Psoas muscle (tissue), 7 donors: ENCODE measurements at regions not wholly inside any gene's neighbourhood (a gene's known extent, or its start where the extent isn't known, plus 50 kb on each side); places are given as distances from the start of the nearest gene placed in this dataset.

Experiments
- ATAC-seq, 4 donors: fragments of 200-7000 bp; cut with Tn5 transposase; one replicate each; pipeline ENCODE4 v1.9.1; 2020; ENCODE audit warnings: moderate library complexity in 3 of 4, mild to moderate bottlenecking in 2 of 4
- DNase-seq, 2 donors: peaks; one replicate each; pipeline ENCODE4 v3.0.0-alpha.2; 2020
- H3K27ac ChIP-seq: fragments of 200-600 bp; one replicate; pipeline ENCODE4 v1.8.0; 2022
- H3K27me3 ChIP-seq, 3 donors: fragments of 200-600 bp in 1 of 3; one replicate each; pipeline versions ENCODE4 v1.6.1 to v1.8.0; 2013 to 2022; ENCODE audit warnings: low read length in 2 of 3, mild to moderate bottlenecking in 2 of 3, moderate library complexity in 1 of 3; ENCODE audit not compliant: insufficient read depth in 3 of 3
- H3K36me3 ChIP-seq, 2 donors: fragments of 200-600 bp in 1 of 2; one replicate each; pipeline versions ENCODE4 v1.6.1 to v1.8.0; 2013 to 2022; ENCODE audit warnings: low read depth in 1 of 2, mild to moderate bottlenecking in 1 of 2, moderate library complexity in 1 of 2; ENCODE audit not compliant: insufficient read depth in 1 of 2
- H3K4me1 ChIP-seq: fragments of 200-600 bp; one replicate; pipeline ENCODE4 v1.8.0; 2022
- H3K4me3 ChIP-seq: fragments of 200-600 bp; one replicate; pipeline ENCODE4 v1.8.0; 2022; ENCODE audit warnings: mild to moderate bottlenecking
- H3K9me3 ChIP-seq: fragments of 200-600 bp; one replicate; pipeline ENCODE4 v1.8.0; 2022
- WGBS, 3 donors: extraction: QIAGEN DNeasy Blood & Tissue Kit; methylation state at CpG; one replicate each; pipeline versions ENCODE4 v1.1.6 to v1.1.7; 2013; 5-methylcytosine and 5-hydroxymethylcytosine counted together
- intact Hi-C, 2 donors: fragments of 100-400 bp; cut with DNase I; formaldehyde crosslinking; loops; one replicate each; pipeline versions ENCODE4 v1.11.0 to v1.14.2; 2022
- TF ChIP-seq, protein P1 (sequence below): fragments of 200-600 bp; IDR thresholded peaks from one replicate; pipeline ENCODE4 v1.8.0; 2022; ENCODE audit warnings: antibody characterized with exemption
- donor health status: healthy with polysubstance abuse.
- donor health status: DM: no; HTN: no; CAD: no; lungs with moderate emphysema.
- donor health status: Bipolar disorder and iron deficiency.
- donor health status: healthy.
- donor health status: DM: yes; HTN: yes; CAD: no.
- donor health status: DM: no; HTN: no; CAD: no.
- donor health status: DM: yes; HTN: yes; CAD: no.

- H3K9me3 ChIP-seq, result no peaks in the 10 kb centered on the region
- no peak overlapping the region for H3K27ac ChIP-seq
- H3K36me3 ChIP-seq, result no peaks in the 10 kb centered on the region
- ATAC-seq (peak in 1 of 4 donors; percentile 36), DNase-seq (no peak)
- H3K4me3 ChIP-seq, result no peak overlapping the region
- WGBS, 3 donors, result 47 to 79% (median 55%) methylated on average over 2 of the region's 2 CpGs
- no peaks in the 10 kb centered on the region for H3K4me1 ChIP-seq
- peaks cover 0 to 3% (median 0%) of the 10 kb centered on the region in 3 donors for H3K27me3 ChIP-seq
- TF ChIP-seq, protein P1, sequence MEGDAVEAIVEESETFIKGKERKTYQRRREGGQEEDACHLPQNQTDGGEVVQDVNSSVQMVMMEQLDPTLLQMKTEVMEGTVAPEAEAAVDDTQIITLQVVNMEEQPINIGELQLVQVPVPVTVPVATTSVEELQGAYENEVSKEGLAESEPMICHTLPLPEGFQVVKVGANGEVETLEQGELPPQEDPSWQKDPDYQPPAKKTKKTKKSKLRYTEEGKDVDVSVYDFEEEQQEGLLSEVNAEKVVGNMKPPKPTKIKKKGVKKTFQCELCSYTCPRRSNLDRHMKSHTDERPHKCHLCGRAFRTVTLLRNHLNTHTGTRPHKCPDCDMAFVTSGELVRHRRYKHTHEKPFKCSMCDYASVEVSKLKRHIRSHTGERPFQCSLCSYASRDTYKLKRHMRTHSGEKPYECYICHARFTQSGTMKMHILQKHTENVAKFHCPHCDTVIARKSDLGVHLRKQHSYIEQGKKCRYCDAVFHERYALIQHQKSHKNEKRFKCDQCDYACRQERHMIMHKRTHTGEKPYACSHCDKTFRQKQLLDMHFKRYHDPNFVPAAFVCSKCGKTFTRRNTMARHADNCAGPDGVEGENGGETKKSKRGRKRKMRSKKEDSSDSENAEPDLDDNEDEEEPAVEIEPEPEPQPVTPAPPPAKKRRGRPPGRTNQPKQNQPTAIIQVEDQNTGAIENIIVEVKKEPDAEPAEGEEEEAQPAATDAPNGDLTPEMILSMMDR, result no peak
- intact Hi-C loops, result no loop called here
Measured at GRCh38 chr2:67828066-67828465, 234.7 kb downstream of the C1D start.

GRCh38 chr2:67829470-67829869 lies 233.3 kb downstream of the C1D start:
- no peaks in the 10 kb centered on the region for H3K4me1 ChIP-seq

DNA sequence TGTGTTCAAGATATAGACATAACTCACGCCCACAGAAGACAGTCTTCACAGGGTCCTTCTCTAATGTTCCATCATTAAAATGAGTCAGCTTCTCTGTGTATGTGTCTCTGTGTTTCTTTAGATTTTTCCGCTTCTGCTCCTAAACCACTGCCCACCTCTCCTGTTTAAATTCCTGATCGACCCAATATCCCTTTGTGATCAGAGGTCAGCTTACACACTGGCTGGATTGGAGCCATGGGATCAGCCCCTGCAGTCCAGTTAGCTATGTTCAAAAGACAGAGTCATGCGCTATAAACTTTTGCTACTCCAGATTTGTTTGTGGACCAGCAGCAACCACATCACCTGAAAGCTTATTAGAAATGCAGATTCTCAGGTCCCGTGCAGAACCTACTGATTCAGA lies 229.2 kb downstream of the C1D start:
- ATAC-seq (no peak), DNase-seq (no peak)
- H3K4me3 ChIP-seq, result no peak overlapping the region
- H3K27me3 ChIP-seq, result no peaks in the 10 kb centered on the region
- intact Hi-C loops, result loop anchor here in 1 of 2 donors (10.0 kb wide), 1 partner anchor 159 kb away; no protein-coding TSS in a partner anchor
- H3K4me1 ChIP-seq, result no peaks in the 10 kb centered on the region
- no peaks in the 10 kb centered on the region for H3K36me3 ChIP-seq
- no peaks in the 10 kb centered on the region for H3K9me3 ChIP-seq
- WGBS, 3 donors, result 86 to 89% (median 87%) methylated on average over 5 of the region's 5 CpGs
- TF ChIP-seq, protein P1, result no peak
- no peak overlapping the region for H3K27ac ChIP-seq

More at GRCh38 chr2:67829470-67829869, 233.3 kb downstream of the C1D start:
- Histone ChIP-seq H3K36me3 (no peaks in the 10 kb centered on the region), H3K27ac (no peak overlapping the region), H3K27me3 (no peaks in the 10 kb centered on the region), H3K4me3 (no peak overlapping the region), H3K9me3 (no peaks in the 10 kb centered on the region)
- DNase-seq (no peak), ATAC-seq (no peak)
- WGBS, 3 donors, result 90 to 95% (median 92%) methylated on average over 2 of the region's 2 CpGs
- TF ChIP-seq, protein P1, result no peak
- intact Hi-C loops, result no loop called here

DNA sequence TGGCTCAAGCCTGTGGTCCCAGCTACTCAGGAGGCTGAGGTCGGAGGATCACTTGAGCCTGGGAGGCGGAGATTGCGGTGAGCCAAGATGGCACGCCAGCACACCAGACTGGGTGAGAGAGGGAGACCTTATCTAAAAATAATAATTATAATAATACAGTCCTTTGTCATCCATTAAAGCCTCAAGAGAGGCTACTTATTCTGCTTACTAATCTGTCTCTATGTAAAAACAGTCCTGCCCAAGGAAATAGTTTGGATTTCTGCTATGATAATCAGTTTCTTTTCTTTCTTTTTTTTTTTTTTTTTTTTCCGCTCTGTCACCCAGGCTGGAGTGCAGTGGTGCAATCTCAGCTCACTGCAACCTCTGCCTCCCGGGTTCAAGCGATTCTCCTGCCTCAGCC lies 228.3 kb downstream of the C1D start:
- H3K27ac ChIP-seq, result no peak overlapping the region
- H3K36me3 ChIP-seq, result no peaks in the 10 kb centered on the region
- TF ChIP-seq, protein P1, result no peak
- H3K4me1 ChIP-seq, result no peaks in the 10 kb centered on the region
- ATAC-seq (no peak), DNase-seq (no peak)
- H3K27me3 ChIP-seq, result no peaks in the 10 kb centered on the region
- intact Hi-C loops, result loop anchor here in 1 of 2 donors (10.0 kb wide), 1 partner anchor 160 kb away; no protein-coding TSS in a partner anchor
- no peak overlapping the region for H3K4me3 ChIP-seq
- WGBS, 3 donors, result 89 to 94% (median 92%) methylated on average over 6 to 7 of the region's 7 CpGs
- H3K9me3 ChIP-seq, result no peaks in the 10 kb centered on the region

DNA sequence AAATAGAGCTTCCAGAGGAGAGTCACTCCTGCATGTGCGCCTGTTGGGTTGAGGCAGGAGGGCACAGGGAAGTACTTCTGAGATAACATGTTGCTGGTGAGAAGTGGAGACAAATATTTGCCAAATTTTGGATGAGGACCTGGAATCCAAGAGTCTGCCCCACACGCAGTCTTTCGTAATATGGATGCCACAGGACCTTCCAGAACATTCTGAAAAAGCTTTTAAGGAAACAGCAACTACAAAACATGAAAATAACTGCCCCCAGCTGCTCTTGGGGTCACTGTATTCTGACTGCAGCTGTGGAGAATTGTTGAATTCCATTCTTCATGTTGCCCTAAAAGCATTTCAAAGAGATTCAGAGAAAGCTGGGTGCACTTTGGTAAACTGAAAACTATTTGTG lies 227.5 kb downstream of the C1D start:
- TF ChIP-seq, protein P1, result no peak
- H3K4me1 ChIP-seq, result no peaks in the 10 kb centered on the region
- WGBS, 3 donors, result 79 to 85% (median 79%) methylated on average over 3 of the region's 3 CpGs

More for the DNA sequence above, 227.5 kb downstream of the C1D start:
- Histone ChIP-seq H3K36me3 (no peaks in the 10 kb centered on the region), H3K27me3 (no peaks in the 10 kb centered on the region), H3K9me3 (no peaks in the 10 kb centered on the region), H3K27ac (no peak overlapping the region), H3K4me3 (no peak overlapping the region)
- no peak for ATAC-seq
- DNase-seq, result no peak
- intact Hi-C loops, result loop anchor here in 1 of 2 donors (10.0 kb wide), 1 partner anchor 160 kb away; no protein-coding TSS in a partner anchor
